MM.1S (cell line): ENCODE measurements at regions not wholly inside any gene's neighbourhood (a gene's known extent, or its start where the extent isn't known, plus 50 kb on each side); places are given as distances from the start of the nearest gene placed in this dataset.

Experiments
- DNase-seq: peaks from one replicate; pipeline ENCODE4 v3.0.0-alpha.2; 2015
- H2AFZ ChIP-seq: fragments of 300-600 bp; sonication (generic); 2 replicates; pipeline ENCODE4 v1.6.0; 2016; ENCODE audit warnings: antibody characterized with exemption, low read length
- H3F3A ChIP-seq: fragments of 300-600 bp; sonication (generic); 2 replicates; pipeline ENCODE4 v1.6.1; 2016; ENCODE audit warnings: mild to moderate bottlenecking, antibody characterized with exemption, low read length, moderate library complexity, mixed read lengths; ENCODE audit not compliant: insufficient read depth
- H3K27ac ChIP-seq: fragments of 300-600 bp; sonication (generic); 2 replicates; pipeline ENCODE4 v1.5.1; 2016; ENCODE audit warnings: mild to moderate bottlenecking, low read length
- H3K27me3 ChIP-seq: fragments of 300-600 bp; sonication (generic); replicated peaks from 2 replicates; pipeline ENCODE4 v1.6.0; 2016; ENCODE audit warnings: low read length; ENCODE audit not compliant: insufficient read depth
- H3K36me3 ChIP-seq: fragments of 300-600 bp; sonication (generic); replicated peaks from 2 replicates; pipeline ENCODE4 v1.6.1; 2016; ENCODE audit warnings: mild to moderate bottlenecking, low read length, mixed read lengths; ENCODE audit not compliant: insufficient read depth
- H3K4me1 ChIP-seq: fragments of 300-600 bp; sonication (generic); 2 replicates; pipeline ENCODE4 v1.6.1; 2016; ENCODE audit warnings: low read length, mixed read lengths
- H3K4me2 ChIP-seq: fragments of 300-600 bp; sonication (generic); 2 replicates; pipeline ENCODE4 v1.6.0; 2016; ENCODE audit warnings: low read depth, low read length
- H3K4me3 ChIP-seq: fragments of 300-600 bp; sonication (generic); 2 replicates; pipeline ENCODE4 v1.5.1; 2016; ENCODE audit warnings: low read length, mixed read lengths
- H3K79me2 ChIP-seq: fragments of 300-600 bp; sonication (generic); 2 replicates; pipeline ENCODE4 v1.6.1; 2016; ENCODE audit warnings: mixed run types, low read length, mixed read lengths
- H3K9ac ChIP-seq: fragments of 300-600 bp; sonication (generic); 2 replicates; pipeline ENCODE4 v1.6.1; 2016; ENCODE audit warnings: low read length, mixed read lengths
- H3K9me2 ChIP-seq: fragments of 300-600 bp; sonication (generic); replicated peaks from 2 replicates; pipeline ENCODE4 v1.6.1; 2016; ENCODE audit warnings: mild to moderate bottlenecking, low read length, mixed read lengths; ENCODE audit not compliant: insufficient read depth
- H3K9me3 ChIP-seq: fragments of 300-600 bp; sonication (generic); replicated peaks from 2 replicates; pipeline ENCODE4 v1.6.1; 2016; ENCODE audit warnings: mild to moderate bottlenecking, low read length, mixed read lengths; ENCODE audit not compliant: insufficient read depth
- H4K20me1 ChIP-seq: fragments of 300-600 bp; sonication (generic); 2 replicates; pipeline ENCODE4 v1.6.1; 2016; ENCODE audit warnings: mild to moderate bottlenecking, low read length, moderate library complexity, mixed read lengths; ENCODE audit not compliant: insufficient read depth
- EZH2 ChIP-seq: fragments of 300-600 bp; sonication (generic); optimal IDR thresholded peaks from 2 replicates; pipeline ENCODE3; 2017; ENCODE audit warnings: low read depth, mild to moderate bottlenecking, antibody characterized with exemption, low read length, mixed read lengths
- EZH2phosphoT487 ChIP-seq: fragments of 300-600 bp; sonication (generic); IDR thresholded peaks from 2 replicates; pipeline ENCODE4 v1.6.1; 2018; ENCODE audit warnings: antibody characterized with exemption, low read length
- TF ChIP-seq, protein P1 (sequence below): fragments of 300-600 bp; sonication (generic); IDR thresholded peaks from 2 replicates; pipeline ENCODE4 v1.5.1; 2016; ENCODE audit warnings: antibody characterized with exemption, low read length, mixed read lengths

GRCh38 chr2:30371028-30371689 is 75.9 kb upstream of the LCLAT1 start:
- Histone ChIP-seq H3K9me2 (no peaks in the 10 kb centered on the region), H3K36me3 (no peaks in the 10 kb centered on the region), H3K4me2 (no peak overlapping the region), H3K79me2 (no peaks in the 10 kb centered on the region), H3K27ac (no peak overlapping the region), H3K27me3 (no peaks in the 10 kb centered on the region), H4K20me1 (no peaks in the 10 kb centered on the region), H2AFZ (no peak overlapping the region), H3K4me3 (no peak overlapping the region), H3F3A (no peaks in the 10 kb centered on the region), H3K9me3 (no peaks in the 10 kb centered on the region), H3K9ac (no peak overlapping the region), H3K4me1 (no peaks in the 10 kb centered on the region)
- TF ChIP-seq EZH2 (no peak), EZH2phosphoT487 (no peak)
- TF ChIP-seq, protein P1, sequence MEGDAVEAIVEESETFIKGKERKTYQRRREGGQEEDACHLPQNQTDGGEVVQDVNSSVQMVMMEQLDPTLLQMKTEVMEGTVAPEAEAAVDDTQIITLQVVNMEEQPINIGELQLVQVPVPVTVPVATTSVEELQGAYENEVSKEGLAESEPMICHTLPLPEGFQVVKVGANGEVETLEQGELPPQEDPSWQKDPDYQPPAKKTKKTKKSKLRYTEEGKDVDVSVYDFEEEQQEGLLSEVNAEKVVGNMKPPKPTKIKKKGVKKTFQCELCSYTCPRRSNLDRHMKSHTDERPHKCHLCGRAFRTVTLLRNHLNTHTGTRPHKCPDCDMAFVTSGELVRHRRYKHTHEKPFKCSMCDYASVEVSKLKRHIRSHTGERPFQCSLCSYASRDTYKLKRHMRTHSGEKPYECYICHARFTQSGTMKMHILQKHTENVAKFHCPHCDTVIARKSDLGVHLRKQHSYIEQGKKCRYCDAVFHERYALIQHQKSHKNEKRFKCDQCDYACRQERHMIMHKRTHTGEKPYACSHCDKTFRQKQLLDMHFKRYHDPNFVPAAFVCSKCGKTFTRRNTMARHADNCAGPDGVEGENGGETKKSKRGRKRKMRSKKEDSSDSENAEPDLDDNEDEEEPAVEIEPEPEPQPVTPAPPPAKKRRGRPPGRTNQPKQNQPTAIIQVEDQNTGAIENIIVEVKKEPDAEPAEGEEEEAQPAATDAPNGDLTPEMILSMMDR, result no peak
- DNase-seq, result no peak

DNA sequence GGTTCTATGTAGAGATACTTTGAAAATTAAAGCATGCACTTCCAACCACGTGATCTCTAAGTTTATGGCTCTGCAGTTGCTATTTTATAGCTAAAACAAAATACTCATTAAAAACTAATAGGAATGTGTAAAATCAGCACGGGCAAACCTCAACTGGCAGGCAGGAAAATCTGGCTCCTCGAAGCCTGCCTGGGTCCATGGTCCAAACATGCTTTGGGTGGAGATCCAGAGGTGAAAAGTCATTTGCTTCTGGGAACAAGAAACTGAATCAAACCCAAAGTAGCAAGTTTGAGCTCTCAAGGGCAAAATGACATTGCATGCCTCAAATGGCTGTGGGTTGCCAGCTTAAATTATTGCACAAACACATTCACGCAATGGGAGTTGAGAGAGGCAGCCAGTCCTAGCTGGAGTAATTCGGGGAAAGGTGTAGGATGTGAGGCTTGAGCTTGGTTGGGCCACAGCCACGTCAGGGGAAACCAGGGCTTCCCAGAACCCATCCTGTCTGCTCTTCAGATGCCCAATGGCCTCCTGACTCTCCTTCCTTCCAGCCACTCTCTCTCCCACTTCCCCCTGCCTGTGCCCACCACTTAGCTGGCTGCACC is 75.2 kb upstream of the LCLAT1 start:
- Histone ChIP-seq H3K36me3 (no peaks in the 10 kb centered on the region), H3K4me1 (no peaks in the 10 kb centered on the region), H3K9me2 (no peaks in the 10 kb centered on the region), H3K79me2 (no peaks in the 10 kb centered on the region), H3F3A (no peaks in the 10 kb centered on the region), H4K20me1 (no peaks in the 10 kb centered on the region), H3K9ac (no peak overlapping the region), H2AFZ (no peak overlapping the region), H3K4me2 (no peak overlapping the region), H3K4me3 (no peak overlapping the region), H3K27me3 (no peaks in the 10 kb centered on the region), H3K9me3 (no peaks in the 10 kb centered on the region), H3K27ac (no peak overlapping the region)
- no peak for DNase-seq
- TF ChIP-seq, protein P1, result no peak
- TF ChIP-seq EZH2 (no peak), EZH2phosphoT487 (no peak)

DNA sequence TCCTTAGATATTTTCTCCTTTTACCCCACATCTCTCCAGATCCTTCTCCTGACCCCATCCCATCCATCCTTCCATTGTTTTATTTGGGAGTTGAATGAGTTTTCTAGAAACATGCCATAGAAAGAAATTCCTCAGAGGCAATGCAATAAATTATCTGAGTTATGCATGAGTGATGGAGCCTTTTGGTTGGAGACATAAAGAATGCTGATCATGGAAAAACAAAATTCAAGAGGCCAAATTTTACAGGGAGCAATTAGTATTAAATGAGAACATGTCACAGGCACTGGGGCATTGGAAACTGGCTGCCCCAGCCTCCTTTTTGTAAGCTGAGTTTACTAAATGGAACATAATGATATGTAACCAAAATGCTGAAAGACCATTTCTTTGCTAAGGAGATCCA is 74.2 kb upstream of the LCLAT1 start:
- no peak overlapping the region for H3K4me3 ChIP-seq
- H3K9me2 ChIP-seq, result no peaks in the 10 kb centered on the region
- TF ChIP-seq EZH2phosphoT487 (no peak), EZH2 (no peak)
- TF ChIP-seq, protein P1, result no peak
- no peaks in the 10 kb centered on the region for H3K9me3 ChIP-seq
- no peak overlapping the region for H3K4me2 ChIP-seq
- H3K27ac ChIP-seq, result no peak overlapping the region
- no peaks in the 10 kb centered on the region for H3F3A ChIP-seq
- H3K79me2 ChIP-seq, result no peaks in the 10 kb centered on the region
- H2AFZ ChIP-seq, result no peak overlapping the region
- no peaks in the 10 kb centered on the region for H3K27me3 ChIP-seq
- H3K4me1 ChIP-seq, result no peaks in the 10 kb centered on the region
- H3K9ac ChIP-seq, result no peak overlapping the region
- no peaks in the 10 kb centered on the region for H3K36me3 ChIP-seq
- H4K20me1 ChIP-seq, result no peaks in the 10 kb centered on the region
- no peak for DNase-seq
